ENCODE measurements at regions not wholly inside any gene's neighbourhood (a gene's known extent, or its start where the extent isn't known, plus 50 kb on each side); places are given as distances from the start of the nearest gene placed in this dataset.

DNA sequence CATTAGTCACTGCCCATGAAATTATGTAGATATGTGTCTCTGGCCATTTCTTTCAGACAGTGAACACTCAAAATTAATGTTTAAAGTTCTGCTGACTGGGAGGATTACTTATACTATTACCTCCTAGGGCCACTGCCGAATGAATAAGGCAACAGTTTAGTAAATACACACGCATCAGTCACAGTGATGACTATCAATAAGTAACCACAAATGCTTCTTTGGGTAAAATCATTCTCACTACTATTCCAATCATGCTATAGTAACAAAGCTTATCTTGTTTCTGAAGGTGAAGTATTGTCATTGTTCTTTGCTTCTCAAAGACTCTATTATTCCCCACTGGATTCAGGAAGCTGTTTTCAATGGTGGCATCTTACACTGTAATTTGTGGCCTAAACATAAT, 478.8 kb downstream of the EPHA3 start:
- in situ Hi-C loops (cut with MboI; ENCODE audit: low sequenced_read_pairs): no loop called here

GRCh38 chr3:89586676-89587075, 479.3 kb downstream of the EPHA3 start:
- in situ Hi-C loops (cut with MboI; ENCODE audit: low sequenced_read_pairs): no loop called here
- no peaks in the 10 kb centered on the region for H3K4me1 ChIP-seq
- H3K36me3 ChIP-seq (replicated peaks): no peaks in the 10 kb centered on the region
- no peaks in the 10 kb centered on the region for H3K27me3 ChIP-seq (ENCODE audit: low read depth)
- H3K4me3 ChIP-seq: no peak overlapping the region
- H3K9me3 ChIP-seq: no peaks in the 10 kb centered on the region
- DNase-seq (ENCODE audit: low spot score in 2 of 2): no peak

More for the DNA sequence above, 478.8 kb downstream of the EPHA3 start:
- no peaks in the 10 kb centered on the region for H3K27me3 ChIP-seq (ENCODE audit: low read depth)
- no peak for DNase-seq (ENCODE audit: low spot score in 2 of 2)
- H3K4me1 ChIP-seq: no peaks in the 10 kb centered on the region
- no peaks in the 10 kb centered on the region for H3K9me3 ChIP-seq
- H3K36me3 ChIP-seq (replicated peaks): no peaks in the 10 kb centered on the region
- H3K4me3 ChIP-seq: no peak overlapping the region

GRCh38 chr3:89606151-89606550, 498.7 kb downstream of the EPHA3 start:
- in situ Hi-C loops (cut with MboI; ENCODE audit: low sequenced_read_pairs): no loop called here
- no peaks in the 10 kb centered on the region for H3K9me3 ChIP-seq
- no peak overlapping the region for H3K4me3 ChIP-seq
- no peaks in the 10 kb centered on the region for H3K27me3 ChIP-seq (ENCODE audit: low read depth)
- no peaks in the 10 kb centered on the region for H3K36me3 ChIP-seq (replicated peaks)
- DNase-seq (ENCODE audit: low spot score in 2 of 2): no peak
- no peaks in the 10 kb centered on the region for H3K4me1 ChIP-seq

DNA sequence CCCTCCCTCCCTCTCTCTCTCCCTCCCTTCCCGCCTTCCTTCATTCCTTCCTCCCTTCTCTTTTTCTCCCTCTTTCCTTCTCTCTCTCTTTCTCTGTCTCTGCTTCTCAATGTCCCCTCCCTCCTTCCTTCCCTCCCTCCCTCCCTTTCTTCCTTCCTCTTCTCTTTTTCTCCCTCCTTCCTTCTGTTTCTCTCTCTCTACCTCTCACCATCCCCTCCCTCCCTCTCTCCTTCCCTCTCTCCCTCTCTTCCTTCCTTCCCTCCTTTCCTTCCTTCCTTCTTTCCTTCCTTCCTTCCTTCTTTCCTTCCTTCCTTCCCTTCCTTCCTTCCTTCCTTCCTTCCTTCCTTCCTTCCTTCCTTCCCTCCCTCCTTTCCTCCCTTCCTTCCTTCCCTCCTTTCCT, 504.6 kb downstream of the EPHA3 start:
- Histone ChIP-seq H3K4me3 (no peak overlapping the region), H3K4me1 (peaks cover 6% of the 10 kb centered on the region), H3K9me3 (no peaks in the 10 kb centered on the region), H3K27me3 (ENCODE audit: low read depth) (no peaks in the 10 kb centered on the region), H3K36me3 (replicated peaks) (no peaks in the 10 kb centered on the region)
- no peak for DNase-seq (ENCODE audit: low spot score in 2 of 2)
- in situ Hi-C loops (cut with MboI; ENCODE audit: low sequenced_read_pairs): no loop called here

GRCh38 chr3:89613241-89613640, 505.8 kb downstream of the EPHA3 start:
- H3K9me3 ChIP-seq: no peaks in the 10 kb centered on the region
- DNase-seq (ENCODE audit: low spot score in 2 of 2): no peak
- H3K4me3 ChIP-seq: no peak overlapping the region
- H3K36me3 ChIP-seq (replicated peaks): no peaks in the 10 kb centered on the region
- H3K27me3 ChIP-seq (ENCODE audit: low read depth): no peaks in the 10 kb centered on the region
- peaks cover 6% of the 10 kb centered on the region for H3K4me1 ChIP-seq
- in situ Hi-C loops (cut with MboI; ENCODE audit: low sequenced_read_pairs): no loop called here

DNA sequence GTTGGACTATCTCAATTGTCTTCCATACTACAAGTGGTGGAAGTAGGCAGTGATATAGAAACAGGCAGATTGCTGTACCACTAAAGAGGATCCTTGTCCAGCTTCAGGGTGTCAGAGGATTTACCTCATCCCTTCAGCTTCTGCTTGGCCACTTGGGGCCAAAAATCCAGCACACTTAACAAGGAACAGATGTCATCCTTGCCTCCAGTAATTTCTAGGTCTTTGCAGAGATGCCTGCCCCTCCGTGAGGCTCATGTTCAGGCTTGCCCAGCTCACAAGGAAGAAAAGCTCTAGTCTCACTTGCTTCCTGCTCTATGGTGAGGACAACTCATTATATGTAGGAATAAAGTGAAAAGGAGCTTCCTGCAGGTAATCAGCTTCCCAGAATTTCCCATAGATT, 510.3 kb downstream of the EPHA3 start:
- in situ Hi-C loops (cut with MboI; ENCODE audit: low sequenced_read_pairs): no loop called here
- Histone ChIP-seq H3K27me3 (ENCODE audit: low read depth) (no peaks in the 10 kb centered on the region), H3K4me3 (no peak overlapping the region), H3K9me3 (no peaks in the 10 kb centered on the region), H3K4me1 (peaks cover 6% of the 10 kb centered on the region), H3K36me3 (replicated peaks) (no peaks in the 10 kb centered on the region)
- no peak for DNase-seq (ENCODE audit: low spot score in 2 of 2)

DNA sequence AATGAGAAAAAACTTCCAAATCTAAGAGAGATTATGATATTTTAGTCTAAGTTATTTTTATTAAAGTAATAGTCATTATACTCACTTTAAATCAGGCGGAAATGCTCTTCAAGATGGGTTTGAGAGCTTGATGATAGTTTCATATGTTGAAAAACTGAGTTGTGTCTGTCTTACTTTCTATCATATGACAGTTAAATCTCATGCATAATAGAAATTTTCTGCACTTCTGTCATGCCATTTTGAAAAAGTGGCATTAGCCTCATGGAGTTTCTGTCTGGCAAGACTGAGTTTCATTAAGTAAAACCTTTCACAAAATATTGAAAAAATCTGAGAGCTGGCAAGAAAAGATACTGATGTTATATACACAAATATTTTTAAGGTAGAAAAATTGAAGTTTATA, 511.8 kb downstream of the EPHA3 start:
- peaks cover 6% of the 10 kb centered on the region for H3K4me1 ChIP-seq
- no peak for DNase-seq (ENCODE audit: low spot score in 2 of 2)
- no peaks in the 10 kb centered on the region for H3K27me3 ChIP-seq (ENCODE audit: low read depth)
- no peaks in the 10 kb centered on the region for H3K36me3 ChIP-seq (replicated peaks)
- no peaks in the 10 kb centered on the region for H3K9me3 ChIP-seq
- H3K4me3 ChIP-seq: no peak overlapping the region
- in situ Hi-C loops (cut with MboI; ENCODE audit: low sequenced_read_pairs): no loop called here

DNA sequence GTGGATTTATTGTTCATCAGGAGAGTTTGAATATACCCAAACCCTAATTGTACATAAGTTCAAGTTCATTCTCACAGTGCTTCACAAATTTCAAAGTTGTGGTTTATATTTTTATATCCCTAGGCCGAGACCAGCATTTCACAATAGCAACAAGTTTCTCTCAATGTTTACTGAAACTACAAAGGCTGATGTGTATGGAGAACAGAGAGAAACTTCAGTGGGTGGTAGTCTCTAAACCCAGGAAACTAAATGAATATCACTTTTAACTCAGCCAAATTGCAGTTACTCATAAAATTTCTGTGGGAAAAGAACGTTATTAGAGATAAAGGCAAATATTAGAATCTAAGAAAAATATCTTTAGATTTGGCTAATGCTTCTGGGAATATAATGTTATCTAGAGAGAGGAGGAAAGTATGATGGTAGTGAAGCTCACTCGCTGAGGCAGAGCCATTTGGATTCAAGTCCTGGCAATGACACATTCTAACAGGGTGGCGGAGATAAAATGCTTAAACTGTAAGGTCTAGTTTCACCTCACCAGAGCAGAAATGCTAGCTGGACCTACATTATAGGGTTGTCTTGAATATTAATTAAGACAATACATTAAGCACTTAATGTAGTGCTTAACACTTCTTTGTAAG, 514.8 kb downstream of the EPHA3 start:
- in situ Hi-C loops (cut with MboI; ENCODE audit: low sequenced_read_pairs): no loop called here
- no peaks in the 10 kb centered on the region for H3K36me3 ChIP-seq (replicated peaks)
- no peaks in the 10 kb centered on the region for H3K27me3 ChIP-seq (ENCODE audit: low read depth)
- H3K4me1 ChIP-seq: no peaks in the 10 kb centered on the region
- DNase-seq (ENCODE audit: low spot score in 2 of 2): no peak
- no peak overlapping the region for H3K4me3 ChIP-seq
- no peaks in the 10 kb centered on the region for H3K9me3 ChIP-seq

DNA sequence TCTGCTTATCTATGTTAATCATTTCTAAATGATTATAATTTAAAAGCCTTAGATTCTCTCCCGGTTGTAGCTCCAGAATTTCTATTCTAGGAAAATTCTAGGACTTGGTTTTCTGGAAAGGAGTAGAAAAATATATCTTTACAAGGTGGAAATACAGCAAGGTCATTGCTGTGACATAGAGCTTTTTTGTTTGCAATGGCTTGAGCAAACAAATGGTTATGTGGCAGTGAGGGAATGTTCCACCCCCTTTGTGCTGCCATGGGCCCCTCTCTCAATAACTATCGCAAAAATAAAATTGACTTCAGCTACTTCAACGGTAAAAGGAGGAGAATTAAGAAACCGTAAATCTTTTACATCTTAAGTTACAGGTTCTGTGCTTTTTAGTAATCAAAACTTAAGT, 517.1 kb downstream of the EPHA3 start:
- Histone ChIP-seq H3K27me3 (ENCODE audit: low read depth) (no peaks in the 10 kb centered on the region), H3K4me1 (no peaks in the 10 kb centered on the region), H3K9me3 (no peaks in the 10 kb centered on the region), H3K36me3 (replicated peaks) (no peaks in the 10 kb centered on the region), H3K4me3 (no peak overlapping the region)
- in situ Hi-C loops (cut with MboI; ENCODE audit: low sequenced_read_pairs): no loop called here
- DNase-seq (ENCODE audit: low spot score in 2 of 2): no peak

- no peaks in the 10 kb centered on the region for H3K4me1 ChIP-seq
- H3K4me3 ChIP-seq: no peak overlapping the region
- in situ Hi-C loops (cut with MboI; ENCODE audit: low sequenced_read_pairs): no loop called here
- no peaks in the 10 kb centered on the region for H3K9me3 ChIP-seq
- DNase-seq (ENCODE audit: low spot score in 2 of 2): no peak
- H3K36me3 ChIP-seq (replicated peaks): no peaks in the 10 kb centered on the region
- no peaks in the 10 kb centered on the region for H3K27me3 ChIP-seq (ENCODE audit: low read depth)
Observed at GRCh38 chr3:89625945-89626344, 518.5 kb downstream of the EPHA3 start.

GRCh38 chr3:89628856-89629670, 521.6 kb downstream of the EPHA3 start:
- no peaks in the 10 kb centered on the region for H3K9me3 ChIP-seq
- in situ Hi-C loops (cut with MboI; ENCODE audit: low sequenced_read_pairs): no loop called here
- DNase-seq (ENCODE audit: low spot score in 2 of 2): no peak
- no peaks in the 10 kb centered on the region for H3K36me3 ChIP-seq (replicated peaks)
- no peak overlapping the region for H3K4me3 ChIP-seq
- peaks cover 9% of the 10 kb centered on the region for H3K4me1 ChIP-seq
- H3K27me3 ChIP-seq (ENCODE audit: low read depth): no peaks in the 10 kb centered on the region

DNA sequence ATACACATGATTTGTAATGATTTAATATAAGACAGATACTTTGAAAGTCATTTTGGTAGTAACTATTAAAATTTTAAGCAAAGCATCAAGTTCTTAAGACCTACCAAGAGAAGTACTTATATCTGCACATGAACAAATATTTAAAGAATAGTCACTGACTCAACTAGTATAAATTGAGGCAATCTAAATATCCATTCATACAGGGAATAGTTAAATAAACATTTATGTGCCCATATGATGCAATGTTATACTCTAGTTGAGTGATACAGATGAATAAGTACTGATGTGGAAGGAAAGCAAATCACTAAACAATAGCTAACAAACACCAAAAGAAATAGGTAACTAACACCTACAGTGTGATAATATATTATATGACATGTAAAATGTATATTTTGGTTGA, 527.7 kb downstream of the EPHA3 start:
- in situ Hi-C loops (cut with MboI; ENCODE audit: low sequenced_read_pairs): no loop called here
- Histone ChIP-seq H3K4me1 (peaks cover 9% of the 10 kb centered on the region), H3K36me3 (replicated peaks) (no peaks in the 10 kb centered on the region), H3K9me3 (no peaks in the 10 kb centered on the region), H3K4me3 (no peak overlapping the region), H3K27me3 (ENCODE audit: low read depth) (no peaks in the 10 kb centered on the region)
- no peak for DNase-seq (ENCODE audit: low spot score in 2 of 2)

- no peak overlapping the region for H3K4me3 ChIP-seq
- H3K4me1 ChIP-seq: no peaks in the 10 kb centered on the region
- DNase-seq (ENCODE audit: low spot score in 2 of 2): no peak
- no peaks in the 10 kb centered on the region for H3K9me3 ChIP-seq
- no peaks in the 10 kb centered on the region for H3K27me3 ChIP-seq (ENCODE audit: low read depth)
- H3K36me3 ChIP-seq (replicated peaks): no peaks in the 10 kb centered on the region
- in situ Hi-C loops (cut with MboI; ENCODE audit: low sequenced_read_pairs): no loop called here
Observed at GRCh38 chr3:89644716-89645115, 537.3 kb downstream of the EPHA3 start.

DNA sequence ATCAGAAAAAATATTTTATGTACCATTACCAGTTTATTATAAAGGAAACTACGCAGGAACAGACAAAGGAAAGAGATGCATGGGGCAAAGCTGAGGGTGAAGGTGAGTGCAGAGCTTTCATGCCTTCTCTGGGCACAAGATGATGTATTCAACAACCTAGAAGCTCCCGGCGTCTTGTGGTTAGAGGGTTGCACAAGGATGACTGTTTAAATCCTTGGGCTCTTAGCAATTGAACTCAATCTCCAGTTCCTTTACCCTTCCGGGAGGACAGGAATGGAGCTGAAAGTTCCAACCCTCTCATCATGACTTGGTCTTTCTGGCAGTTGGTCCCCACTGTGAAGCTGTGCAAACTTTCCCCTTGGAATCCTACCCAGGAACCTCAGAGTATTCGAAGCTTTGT, 542.0 kb downstream of the EPHA3 start:
- Histone ChIP-seq H3K4me3 (no peak overlapping the region), H3K27me3 (ENCODE audit: low read depth) (no peaks in the 10 kb centered on the region), H3K4me1 (peaks cover 20% of the 10 kb centered on the region), H3K9me3 (no peaks in the 10 kb centered on the region), H3K36me3 (replicated peaks) (no peaks in the 10 kb centered on the region)
- in situ Hi-C loops (cut with MboI; ENCODE audit: low sequenced_read_pairs): no loop called here
- no peak for DNase-seq (ENCODE audit: low spot score in 2 of 2)

All from HAP-1 (cell line).